Trophoblast cell (in vitro differentiated cells and primary cell): ENCODE measurements at regions not wholly inside any gene's neighbourhood (a gene's known extent, or its start where the extent isn't known, plus 50 kb on each side); places are given as distances from the start of the nearest gene placed in this dataset.

Source experiments
- DNase-seq, 2 donors: peaks; one replicate each; pipeline ENCODE4 v3.0.0-alpha.2; 2016
- H2AFZ ChIP-seq: 2 replicates; pipeline ENCODE4 v1.6.1; 2013; ENCODE audit warnings: low read length, moderate library complexity, mild to moderate bottlenecking; ENCODE audit not compliant: insufficient read depth, poor library complexity
- H2AK5ac ChIP-seq: 2 replicates; pipeline ENCODE4 v1.6.1; 2013; ENCODE audit warnings: mild to moderate bottlenecking, low read length
- H2BK120ac ChIP-seq: 2 replicates; pipeline ENCODE4 v1.6.1; 2013; ENCODE audit warnings: low read length, mild to moderate bottlenecking, moderate library complexity; ENCODE audit not compliant: insufficient read depth, poor library complexity
- H2BK12ac ChIP-seq: 2 replicates; pipeline ENCODE4 v1.6.1; 2013; ENCODE audit warnings: mild to moderate bottlenecking, low read length, moderate library complexity
- H2BK5ac ChIP-seq: 2 replicates; pipeline ENCODE4 v1.6.1; 2013; ENCODE audit warnings: low read length, low read depth, moderate library complexity, mild to moderate bottlenecking; ENCODE audit not compliant: poor library complexity
- H3K14ac ChIP-seq: 2 replicates; pipeline ENCODE4 v1.6.1; 2013; ENCODE audit warnings: mild to moderate bottlenecking, low read length
- H3K18ac ChIP-seq: 2 replicates; pipeline ENCODE4 v1.6.1; 2013; ENCODE audit warnings: mild to moderate bottlenecking, low read length
- H3K23ac ChIP-seq: 2 replicates; pipeline ENCODE4 v1.6.1; 2013; ENCODE audit warnings: low read length
- H3K27ac ChIP-seq: 2 replicates; pipeline ENCODE4 v1.5.1; 2013; ENCODE audit warnings: low read depth, mild to moderate bottlenecking, inconsistent platforms, low read length, moderate library complexity
- H3K27me3 ChIP-seq: 2 replicates; pipeline ENCODE4 v1.6.1; 2013; ENCODE audit warnings: inconsistent platforms, mild to moderate bottlenecking, low read length, moderate library complexity; ENCODE audit not compliant: insufficient read depth
- H3K36me3 ChIP-seq, 2 experiments: 1 replicate in 1 of 2; 2 replicates in 1 of 2; pipeline ENCODE4 v1.6.1; 2013; ENCODE audit warnings: low read length in 2 of 2, mild to moderate bottlenecking in 2 of 2, moderate library complexity in 1 of 2; ENCODE audit not compliant: insufficient read depth in 2 of 2, control insufficient read depth in 1 of 2
- H3K4ac ChIP-seq: 2 replicates; pipeline ENCODE4 v1.6.1; 2013; ENCODE audit warnings: low read depth, mild to moderate bottlenecking, low read length, moderate library complexity
- H3K4me1 ChIP-seq, 2 experiments: 1 replicate in 1 of 2; 2 replicates in 1 of 2; pipeline ENCODE4 v1.6.1; 2013; ENCODE audit warnings: low read length in 2 of 2, mild to moderate bottlenecking in 2 of 2, moderate library complexity in 1 of 2; ENCODE audit not compliant: insufficient read depth in 2 of 2, control insufficient read depth in 1 of 2
- H3K4me2 ChIP-seq: 2 replicates; pipeline ENCODE4 v1.6.1; 2013; ENCODE audit warnings: inconsistent platforms, mild to moderate bottlenecking, low read length, moderate library complexity
- H3K4me3 ChIP-seq: 2 replicates; pipeline ENCODE4 v1.5.1; 2013; ENCODE audit warnings: mild to moderate bottlenecking, low read depth, low read length, inconsistent platforms
- H3K79me1 ChIP-seq: one replicate; pipeline ENCODE4 v1.6.1; 2013; ENCODE audit warnings: low read length
- H3K79me2 ChIP-seq: 2 replicates; pipeline ENCODE4 v1.6.1; 2013; ENCODE audit warnings: low read length, mild to moderate bottlenecking; ENCODE audit not compliant: control insufficient read depth, insufficient read depth, poor library complexity
- H3K9ac ChIP-seq: 2 replicates; pipeline ENCODE4 v1.6.1; 2013; ENCODE audit warnings: mild to moderate bottlenecking, low read length
- H3K9me3 ChIP-seq: 2 replicates; pipeline ENCODE4 v1.6.1; 2013; ENCODE audit warnings: low read depth, mild to moderate bottlenecking, control low read depth, inconsistent platforms, low read length; ENCODE audit not compliant: insufficient read depth
- H4K12ac ChIP-seq: 2 replicates; pipeline ENCODE4 v1.6.1; 2013; ENCODE audit warnings: low read depth, mild to moderate bottlenecking, low read length, moderate library complexity
- H4K8ac ChIP-seq: 2 replicates; pipeline ENCODE4 v1.6.1; 2013; ENCODE audit warnings: low read depth, mild to moderate bottlenecking, low read length, moderate library complexity
- H4K91ac ChIP-seq: one replicate; pipeline ENCODE4 v1.6.1; 2013; ENCODE audit warnings: low read depth, mild to moderate bottlenecking, low read length, moderate library complexity
- WGBS: extraction: QIAGEN DNeasy Blood & Tissue Kit; methylation state at CpG from one replicate; pipeline ENCODE4 v1.1.7; 2013; ENCODE audit warnings: missing lambda C conversion rate; ENCODE audit not compliant: insufficient read length, insufficient coverage; ENCODE audit errors: extremely low coverage; 5-methylcytosine and 5-hydroxymethylcytosine counted together

DNA sequence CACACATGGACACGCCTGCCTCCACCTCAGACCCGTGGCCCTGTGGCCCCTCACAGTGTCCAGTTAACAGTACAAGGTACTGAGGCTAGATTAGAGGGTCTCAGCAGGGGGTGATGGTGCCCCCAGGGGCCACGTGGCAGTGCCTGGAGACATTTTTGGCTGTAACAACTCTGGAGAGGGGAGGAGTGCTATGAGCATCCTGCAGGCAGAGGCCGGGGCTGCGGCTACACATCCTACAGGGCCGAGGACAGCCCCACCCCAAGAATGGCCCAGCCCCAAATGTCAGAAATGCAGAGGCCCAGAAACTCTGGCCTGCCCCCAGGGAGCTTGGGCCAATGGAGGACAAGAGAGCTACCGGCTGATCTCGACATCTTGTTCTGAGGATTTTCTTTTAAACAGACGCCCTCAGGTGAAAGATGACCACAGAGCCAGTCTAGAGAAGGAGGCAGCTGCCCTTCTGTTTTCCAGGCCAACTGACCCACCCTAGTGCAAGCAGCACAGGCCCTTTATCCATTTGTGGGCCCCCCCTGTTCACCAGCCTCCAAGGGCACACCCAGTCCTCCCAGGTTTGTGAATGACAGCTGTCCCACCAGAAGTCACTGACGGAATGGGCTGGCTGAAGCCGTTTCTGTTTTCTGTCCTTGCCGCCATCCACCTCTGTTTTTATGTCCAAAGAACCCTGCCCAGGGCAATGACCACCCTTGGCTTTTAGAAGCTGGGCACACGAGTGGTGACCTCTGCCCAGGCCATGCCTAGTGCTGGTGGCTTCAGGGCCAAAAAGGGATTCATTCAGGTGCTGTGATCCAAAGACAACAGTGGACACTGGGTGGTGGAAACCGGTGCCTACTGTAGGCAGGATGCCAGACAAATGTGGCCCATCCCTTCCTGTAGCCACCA lies 85.2 kb upstream of the LINC01488 start:
- Histone ChIP-seq H3K36me3 (no peaks in the 10 kb centered on the region), H3K4ac (no peak overlapping the region), H3K23ac (no peak overlapping the region), H2AK5ac (no peak overlapping the region), H4K12ac (no peak overlapping the region), H2AFZ (no peak overlapping the region), H2BK12ac (no peak overlapping the region), H3K4me3 (no peak overlapping the region), H3K4me2 (no peak overlapping the region), H3K79me2 (no peaks in the 10 kb centered on the region), H3K4me1 (peaks cover 0 to 5% of the 10 kb centered on the region in 2 experiments), H3K9ac (no peak overlapping the region), H3K18ac (no peak overlapping the region), H3K27ac (no peak overlapping the region), H2BK5ac (no peak overlapping the region), H3K9me3 (peaks cover 8% of the 10 kb centered on the region), H3K79me1 (no peaks in the 10 kb centered on the region), H4K8ac (no peak overlapping the region), H4K91ac (no peak overlapping the region), H3K27me3 (no peaks in the 10 kb centered on the region), H3K14ac (no peak overlapping the region), H2BK120ac (no peak overlapping the region)
- no CpG with 5 or more reads among the region's 14 CpGs for WGBS
- no peak for DNase-seq

- H3K79me2 ChIP-seq, result no peaks in the 10 kb centered on the region
These were observed 84.5 kb upstream of the LINC01488 start for GRCh38 chr11:69396948-69397307.

DNA sequence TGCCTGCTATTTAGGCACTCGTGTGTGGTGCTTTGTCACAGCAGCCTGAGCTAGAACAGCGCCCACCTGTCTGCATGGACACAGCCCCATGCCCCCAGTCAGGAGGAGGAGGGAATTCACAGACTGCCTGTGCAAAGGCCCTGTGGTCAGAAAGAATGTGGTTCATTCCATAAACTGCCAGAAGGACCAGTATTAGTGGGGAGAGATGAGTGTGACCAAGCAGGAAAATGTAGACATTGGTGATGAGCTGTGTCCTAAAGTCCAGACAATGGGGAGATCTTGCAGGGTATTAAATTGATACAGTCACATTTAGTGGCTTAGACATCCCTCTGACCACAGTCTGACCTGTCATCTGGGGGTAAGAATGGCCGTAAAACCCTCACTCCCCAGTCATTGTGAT lies 83.7 kb upstream of the LINC01488 start:
- Histone ChIP-seq H2AK5ac (no peak overlapping the region), H3K79me2 (no peaks in the 10 kb centered on the region), H3K9ac (no peak overlapping the region), H3K4ac (no peak overlapping the region), H3K4me3 (no peak overlapping the region), H3K4me2 (no peak overlapping the region), H3K36me3 (no peaks in the 10 kb centered on the region), H3K27me3 (no peaks in the 10 kb centered on the region), H3K18ac (no peak overlapping the region), H3K79me1 (no peaks in the 10 kb centered on the region), H3K27ac (no peak overlapping the region), H4K91ac (no peak overlapping the region), H3K4me1 (peaks cover 0 to 5% of the 10 kb centered on the region in 2 experiments), H2BK12ac (no peak overlapping the region), H4K12ac (no peak overlapping the region), H3K23ac (no peak overlapping the region), H3K14ac (no peak overlapping the region), H2BK120ac (no peak overlapping the region), H2AFZ (no peak overlapping the region), H3K9me3 (peaks cover 10% of the 10 kb centered on the region), H2BK5ac (no peak overlapping the region), H4K8ac (no peak overlapping the region)
- no CpG with 5 or more reads among the region's 3 CpGs for WGBS
- no peak for DNase-seq

More at GRCh38 chr11:69396948-69397307, 84.5 kb upstream of the LINC01488 start:
- Histone ChIP-seq H3K4me3 (no peak overlapping the region), H3K4me1 (peaks cover 0 to 5% of the 10 kb centered on the region in 2 experiments), H3K27ac (no peak overlapping the region), H3K27me3 (no peaks in the 10 kb centered on the region), H2AK5ac (no peak overlapping the region), H2BK120ac (no peak overlapping the region), H3K9me3 (peaks cover 8% of the 10 kb centered on the region), H3K9ac (no peak overlapping the region), H3K79me1 (no peaks in the 10 kb centered on the region), H2BK12ac (no peak overlapping the region), H3K36me3 (no peaks in the 10 kb centered on the region), H4K8ac (no peak overlapping the region), H3K4me2 (no peak overlapping the region), H2BK5ac (no peak overlapping the region), H3K18ac (no peak overlapping the region), H3K14ac (no peak overlapping the region), H3K4ac (no peak overlapping the region), H4K91ac (no peak overlapping the region), H2AFZ (no peak overlapping the region), H3K23ac (no peak overlapping the region), H4K12ac (no peak overlapping the region)
- no CpG with 5 or more reads among the region's 2 CpGs for WGBS
- no peak for DNase-seq

DNA sequence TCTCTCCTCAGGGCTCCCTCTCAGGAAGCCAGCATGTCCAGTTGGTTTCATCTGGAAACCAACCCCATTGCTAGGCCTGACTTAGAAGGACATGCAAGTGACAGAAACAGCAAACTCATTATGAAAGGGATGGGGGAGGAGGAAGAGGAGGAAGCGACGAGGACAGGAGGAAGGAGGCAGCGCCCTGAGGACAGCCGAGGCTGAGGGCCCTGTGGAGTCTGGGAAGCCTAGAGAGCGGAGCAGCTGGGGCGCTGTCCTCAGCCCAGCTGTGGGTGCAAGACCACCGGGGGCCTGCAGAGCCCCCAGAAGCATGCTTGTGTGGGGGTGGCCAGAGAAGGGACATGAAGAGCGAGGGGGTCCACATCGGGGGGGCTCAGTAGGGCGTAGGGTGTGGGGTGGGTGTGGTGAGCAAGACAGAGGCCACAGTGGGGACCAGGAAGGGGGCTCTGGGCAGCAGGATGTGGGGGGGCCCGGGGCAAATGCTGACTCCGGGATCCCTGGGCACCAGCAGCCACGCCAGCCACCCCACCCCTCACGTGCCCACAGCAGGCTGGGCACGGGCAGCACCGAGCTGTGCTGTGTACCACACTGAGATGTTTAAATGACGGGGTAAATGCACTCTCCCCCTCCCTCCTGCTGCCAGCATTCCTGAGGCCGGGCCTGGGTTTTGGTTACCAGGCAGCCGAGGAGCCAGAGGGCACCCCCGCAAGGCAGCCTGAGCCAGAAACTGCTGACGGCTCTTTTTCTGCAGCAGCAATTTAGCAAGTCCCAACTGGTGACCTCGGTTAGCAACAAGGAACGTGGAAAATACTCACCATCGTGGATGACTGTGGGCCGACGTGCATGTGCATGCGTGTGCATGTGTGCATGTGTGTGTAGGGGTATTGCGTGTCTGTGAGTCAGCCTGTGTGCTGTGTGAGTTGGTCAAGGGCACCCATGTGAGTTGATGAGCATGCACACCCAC lies 82.7 kb upstream of the LINC01488 start:
- H4K12ac ChIP-seq, result no peak overlapping the region
- H2BK12ac ChIP-seq, result no peak overlapping the region
- no peak overlapping the region for H3K4me2 ChIP-seq
- no peak overlapping the region for H3K27ac ChIP-seq
- H2AK5ac ChIP-seq, result no peak overlapping the region
- H4K8ac ChIP-seq, result no peak overlapping the region
- no peak overlapping the region for H2BK120ac ChIP-seq
- H3K9me3 ChIP-seq, result peaks cover 10% of the 10 kb centered on the region
- H3K23ac ChIP-seq, result no peak overlapping the region
- H3K14ac ChIP-seq, result no peak overlapping the region
- H3K79me1 ChIP-seq, result no peaks in the 10 kb centered on the region
- WGBS, result no CpG with 5 or more reads among the region's 28 CpGs
- no peak overlapping the region for H2AFZ ChIP-seq
- H3K27me3 ChIP-seq, result no peaks in the 10 kb centered on the region
- no peak overlapping the region for H3K9ac ChIP-seq
- no peak for DNase-seq
- H2BK5ac ChIP-seq, result no peak overlapping the region
- no peak overlapping the region for H3K18ac ChIP-seq
- H3K4me3 ChIP-seq, result peak overlapping the region; percentile 41
- no peaks in the 10 kb centered on the region for H3K79me2 ChIP-seq
- H4K91ac ChIP-seq, result no peak overlapping the region
- H3K4me1 ChIP-seq, result peaks cover 0 to 5% of the 10 kb centered on the region in 2 experiments
- H3K4ac ChIP-seq, result no peak overlapping the region
- H3K36me3 ChIP-seq, result no peaks in the 10 kb centered on the region
